Panc1 (cell line): ENCODE measurements at regions not wholly inside any gene's neighbourhood (a gene's known extent, or its start where the extent isn't known, plus 50 kb on each side); places are given as distances from the start of the nearest gene placed in this dataset.

Experiments used
- ATAC-seq: fragments of 200-7000 bp; cut with Tn5 transposase; 2 replicates; pipeline ENCODE4 v1.9.1; 2020; ENCODE audit warnings: mild to moderate bottlenecking, moderate library complexity
- BruUV-seq: library from RNA; stranded (reverse); fragments of 400-500 nt; replicated peaks from 2 replicates; lab custom pipeline; 2021; lab: Mats Ljungman, UMichigan
- CTCF ChIA-PET: fragments of 300-600 bp; sonication (Branson Sonifier 250); formaldehyde crosslinking; loops from one replicate; lab custom pipeline; 2022; ENCODE audit warnings: antibody characterized with exemption; lab: Charles Lee
- POLR2A ChIA-PET: fragments of 300-600 bp; sonication (Branson Sonifier 250); formaldehyde crosslinking; loops from one replicate; lab custom pipeline; 2022; ENCODE audit warnings: antibody characterized with exemption; lab: Charles Lee
- DNase-seq: peaks from one replicate; pipeline ENCODE4 v3.0.0-alpha.2; 2010; ENCODE audit warnings: low read depth, low spot score
- H3K27ac ChIP-seq: 2 replicates; pipeline ENCODE4 v1.5.1; 2011; ENCODE audit warnings: mild to moderate bottlenecking, low read length, inconsistent platforms
- H3K27me3 ChIP-seq: fragments of 200-500 bp; sonication (Bioruptor generic); 2 replicates; pipeline ENCODE4 v1.6.0; 2014; ENCODE audit warnings: low read length, inconsistent platforms; ENCODE audit not compliant: control insufficient read depth, insufficient read depth
- H3K36me3 ChIP-seq: fragments of 200-500 bp; sonication (Bioruptor generic); 2 replicates; pipeline ENCODE4 v1.5.1; 2014; ENCODE audit warnings: inconsistent platforms, mild to moderate bottlenecking, low read length, moderate library complexity; ENCODE audit not compliant: control insufficient read depth, insufficient read depth
- H3K4me1 ChIP-seq: 2 replicates; pipeline ENCODE4 v1.5.1; 2011; ENCODE audit warnings: inconsistent platforms, mild to moderate bottlenecking, low read length, moderate library complexity; ENCODE audit not compliant: control insufficient read depth, insufficient read depth
- H3K4me3 ChIP-seq, 2 experiments: 2 replicates each; pipeline ENCODE4 v1.5.1; 2011 to 2012; ENCODE audit warnings: low read depth in 2 of 2, low read length in 2 of 2, mild to moderate bottlenecking in 2 of 2, inconsistent platforms in 1 of 2, moderate library complexity in 1 of 2
- H3K9me3 ChIP-seq: fragments of 200-500 bp; sonication (Bioruptor generic); 2 replicates; pipeline ENCODE4 v1.5.1; 2014; ENCODE audit warnings: low read depth, mild to moderate bottlenecking, inconsistent platforms, low read length, moderate library complexity; ENCODE audit not compliant: control insufficient read depth, insufficient read depth
- POLR2AphosphoS5 ChIP-seq: IDR thresholded peaks from 2 replicates; pipeline ENCODE4 v1.6.1; 2012; ENCODE audit warnings: mild to moderate bottlenecking, low read depth, low read length, moderate library complexity
- REST ChIP-seq, 2 experiments: IDR thresholded peaks; 2 replicates each; pipeline ENCODE4 v1.6.1; 2011 to 2012; ENCODE audit warnings: low read depth in 2 of 2, control low read depth in 1 of 2, low read length in 1 of 2, mild to moderate bottlenecking in 1 of 2, moderate library complexity in 1 of 2; ENCODE audit not compliant: insufficient read depth in 1 of 2
- SIN3A ChIP-seq: IDR thresholded peaks from 2 replicates; pipeline ENCODE4 v1.6.1; 2012; ENCODE audit warnings: low read depth, mild to moderate bottlenecking, low read length, moderate library complexity, borderline replicate concordance; ENCODE audit not compliant: insufficient read depth
- TCF7L2 ChIP-seq: IDR thresholded peaks from 2 replicates; pipeline ENCODE4 v1.6.1; 2011; ENCODE audit warnings: mild to moderate bottlenecking, low read depth, low read length, inconsistent platforms
- in situ Hi-C: cut with HindIII; loops from 2 replicates; pipeline ENCODE4 v1.10.0; 2016; ENCODE audit warnings: low sequenced_read_pairs, low pct_unique_long_range_greater_than_20kb
- intact Hi-C: fragments of 100-400 bp; cut with micrococcal nuclease; formaldehyde crosslinking; loops from one replicate; pipeline ENCODE4 v1.10.0; 2022; ENCODE audit not compliant: unreplicated experiment
- TF ChIP-seq, protein P1 (sequence below): fragments of 450-650 bp; IDR thresholded peaks from 2 replicates; pipeline ENCODE4 v1.5.1; 2017; ENCODE audit warnings: mild to moderate bottlenecking

DNA sequence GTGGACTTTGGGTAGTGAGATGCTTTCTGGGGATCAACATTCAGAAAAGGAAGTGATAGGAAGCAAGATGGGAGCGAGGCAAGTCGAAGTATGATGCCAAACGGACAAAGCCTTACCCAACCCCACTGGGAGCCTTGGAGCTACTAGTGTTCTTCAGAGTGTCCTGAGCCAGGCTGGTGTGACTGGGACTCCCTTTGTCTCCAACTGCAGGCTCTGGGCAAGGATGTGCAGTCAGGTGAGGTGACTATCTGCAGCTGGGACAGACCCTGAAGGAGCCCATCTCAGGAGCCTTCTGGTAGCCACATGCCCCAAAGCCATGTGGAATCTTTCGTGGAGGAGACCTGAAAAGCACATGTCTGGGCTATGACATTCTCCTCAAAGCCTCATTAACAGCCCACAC, 360.6 kb downstream of the MTRR start:
- Histone ChIP-seq H3K27ac (no peak overlapping the region), H3K36me3 (no peaks in the 10 kb centered on the region), H3K27me3 (no peaks in the 10 kb centered on the region), H3K9me3 (no peaks in the 10 kb centered on the region), H3K4me3 (no peak overlapping the region), H3K4me1 (no peaks in the 10 kb centered on the region)
- no peak for ATAC-seq
- DNase-seq = no peak
- in situ Hi-C loops = no loop called here
- POLR2A ChIA-PET = no interaction called here
- BruUV-seq = no TSS peak
- no peak for TF ChIP-seq SIN3A
- intact Hi-C loops = no loop called here
- CTCF ChIA-PET = no interaction called here

GRCh38 chr5:8230868-8231267, 361.9 kb downstream of the MTRR start:
- no peak for TF ChIP-seq POLR2AphosphoS5
- TF ChIP-seq, protein P1, sequence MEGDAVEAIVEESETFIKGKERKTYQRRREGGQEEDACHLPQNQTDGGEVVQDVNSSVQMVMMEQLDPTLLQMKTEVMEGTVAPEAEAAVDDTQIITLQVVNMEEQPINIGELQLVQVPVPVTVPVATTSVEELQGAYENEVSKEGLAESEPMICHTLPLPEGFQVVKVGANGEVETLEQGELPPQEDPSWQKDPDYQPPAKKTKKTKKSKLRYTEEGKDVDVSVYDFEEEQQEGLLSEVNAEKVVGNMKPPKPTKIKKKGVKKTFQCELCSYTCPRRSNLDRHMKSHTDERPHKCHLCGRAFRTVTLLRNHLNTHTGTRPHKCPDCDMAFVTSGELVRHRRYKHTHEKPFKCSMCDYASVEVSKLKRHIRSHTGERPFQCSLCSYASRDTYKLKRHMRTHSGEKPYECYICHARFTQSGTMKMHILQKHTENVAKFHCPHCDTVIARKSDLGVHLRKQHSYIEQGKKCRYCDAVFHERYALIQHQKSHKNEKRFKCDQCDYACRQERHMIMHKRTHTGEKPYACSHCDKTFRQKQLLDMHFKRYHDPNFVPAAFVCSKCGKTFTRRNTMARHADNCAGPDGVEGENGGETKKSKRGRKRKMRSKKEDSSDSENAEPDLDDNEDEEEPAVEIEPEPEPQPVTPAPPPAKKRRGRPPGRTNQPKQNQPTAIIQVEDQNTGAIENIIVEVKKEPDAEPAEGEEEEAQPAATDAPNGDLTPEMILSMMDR = no peak
- no peak for TF ChIP-seq TCF7L2
- in situ Hi-C loops (no loop called here), intact Hi-C loops (no loop called here)
- ChIA-PET POLR2A (no interaction called here), CTCF (no interaction called here)
- ATAC-seq (no peak), DNase-seq (no peak)
- no peak overlapping the region for H3K4me3 ChIP-seq
- no peak overlapping the region for H3K27ac ChIP-seq
- H3K4me1 ChIP-seq = no peaks in the 10 kb centered on the region
- H3K36me3 ChIP-seq = no peaks in the 10 kb centered on the region
- H3K27me3 ChIP-seq = no peaks in the 10 kb centered on the region
- no TSS peak for BruUV-seq
- no peaks in the 10 kb centered on the region for H3K9me3 ChIP-seq

- Histone ChIP-seq H3K27ac (no peak overlapping the region), H3K9me3 (no peaks in the 10 kb centered on the region), H3K36me3 (no peaks in the 10 kb centered on the region), H3K27me3 (no peaks in the 10 kb centered on the region), H3K4me3 (no peak overlapping the region), H3K4me1 (no peaks in the 10 kb centered on the region)
- in situ Hi-C loops = no loop called here
- POLR2A ChIA-PET = no interaction called here
- CTCF ChIA-PET = no interaction called here
- DNase-seq (no peak), ATAC-seq (no peak)
- TF ChIP-seq SIN3A (no peak), POLR2AphosphoS5 (no peak), REST (IDR thresholded peaks at IDR 0.05; ENCODE audit: insufficient read depth in 1 of 2, low read depth in 2 of 2, low read length in 1 of 2) (no peak), TCF7L2 (no peak)
- TF ChIP-seq, protein P1 = no peak
- BruUV-seq = no TSS peak
- intact Hi-C loops = no loop called here
Measured at GRCh38 chr5:8233479-8233878, 364.5 kb downstream of the MTRR start.
